HuH-7.5 (cell line): ENCODE measurements at regions not wholly inside any gene's neighbourhood (a gene's known extent, or its start where the extent isn't known, plus 50 kb on each side); places are given as distances from the start of the nearest gene placed in this dataset.
"Not testable (repeated sequence)": the region's sequence is repeated elsewhere in the genome, so short reads cannot be mapped to it uniquely, and the experiment has no call there.

Source experiments
- DNase-seq: peaks from one replicate; pipeline ENCODE4 v3.0.0; 2011; ENCODE audit warnings: low spot score

DNA sequence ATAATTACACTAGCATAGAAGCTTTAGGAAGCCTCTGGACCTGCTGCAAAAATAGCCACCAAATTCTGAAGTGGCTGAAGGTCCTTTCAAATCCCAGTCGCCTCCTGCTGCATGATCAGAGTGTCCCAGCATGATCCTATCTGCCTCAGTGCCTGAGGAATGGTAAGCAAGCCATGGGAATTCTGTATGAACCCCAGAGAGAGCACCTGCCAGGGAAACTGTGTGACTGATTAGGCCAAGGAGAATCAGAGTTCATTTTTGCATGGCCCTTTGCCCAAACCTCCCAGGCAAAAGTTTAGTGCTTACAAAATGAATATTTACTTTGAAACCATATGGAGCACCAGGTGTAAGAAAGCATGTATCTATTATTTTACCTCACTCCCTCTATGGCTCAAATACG is 221.4 kb downstream of the ARL4C start:
- DNase-seq: no peak

DNA sequence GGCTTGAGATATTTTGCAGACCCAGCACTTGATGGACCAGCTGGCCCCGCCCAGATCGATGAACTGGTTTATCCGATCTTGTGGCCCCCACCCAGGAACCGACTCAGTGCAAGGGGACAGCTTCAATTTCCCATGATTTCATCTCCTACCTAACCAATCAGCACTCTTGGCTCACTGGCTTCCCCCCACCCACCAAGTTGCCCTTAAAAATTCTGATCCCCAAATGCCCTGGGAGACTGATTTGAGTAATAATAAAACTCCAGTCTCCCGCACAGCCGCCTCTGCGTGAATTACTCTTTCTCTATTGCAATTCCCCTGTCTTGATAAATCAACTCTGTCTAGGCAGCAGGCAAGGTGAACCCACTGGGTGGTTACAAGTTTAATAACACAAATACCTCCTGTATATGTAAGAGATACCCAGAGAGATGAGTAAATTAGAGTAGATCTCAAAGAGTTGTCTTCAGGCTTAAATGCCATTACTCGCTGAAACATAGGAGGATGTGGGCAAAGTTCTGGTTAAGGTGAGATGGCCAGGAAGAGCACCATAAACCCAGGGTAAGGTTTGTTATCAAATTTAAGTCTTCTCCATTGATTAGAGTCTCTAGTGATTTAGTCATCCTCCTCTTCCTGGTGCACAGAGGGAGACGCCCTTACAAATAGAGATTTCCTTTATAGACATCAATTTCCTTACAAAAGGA is 222.8 kb downstream of the ARL4C start:
- no peak for DNase-seq

DNA sequence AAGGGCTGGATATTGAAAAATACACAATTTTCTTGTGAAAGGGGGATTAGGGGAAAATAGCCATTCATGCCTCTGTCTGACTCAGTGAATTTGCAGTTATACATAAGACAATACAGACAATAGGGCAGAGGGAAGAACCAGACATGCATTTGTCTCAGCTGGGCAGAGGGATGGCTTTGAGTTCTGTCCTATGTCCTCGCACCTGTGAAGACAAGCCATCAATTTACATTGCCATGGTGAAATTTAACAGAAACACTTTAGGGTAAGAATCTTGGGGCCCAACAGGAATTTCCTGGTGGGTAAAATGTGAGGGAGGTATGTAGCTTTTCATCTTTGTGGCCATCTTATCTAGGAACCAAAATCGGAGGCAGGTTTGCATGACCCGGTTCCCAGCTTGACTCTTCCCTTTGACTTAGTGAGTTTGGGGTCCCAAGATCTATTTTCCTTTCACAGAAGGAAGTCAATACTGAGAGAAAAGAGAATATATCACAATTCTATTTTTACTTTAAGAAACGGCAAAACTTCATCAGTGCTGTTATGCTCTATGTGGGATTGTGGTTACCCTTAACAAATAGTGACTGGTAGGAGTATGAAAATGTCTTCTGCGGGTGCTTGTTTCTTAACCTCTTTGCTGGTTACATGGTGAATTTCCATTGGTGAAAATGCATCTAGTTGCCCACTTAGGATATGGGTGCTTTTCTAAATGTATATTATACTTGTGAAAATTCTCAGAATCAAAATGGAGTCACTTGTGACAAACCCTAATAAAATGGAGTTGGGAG is 221.8 kb downstream of the SPP2 start:
- no peak for DNase-seq

- DNase-seq: no peak
These were observed 220.8 kb downstream of the SPP2 start for GRCh38 chr2:234271338-234271737.

DNA sequence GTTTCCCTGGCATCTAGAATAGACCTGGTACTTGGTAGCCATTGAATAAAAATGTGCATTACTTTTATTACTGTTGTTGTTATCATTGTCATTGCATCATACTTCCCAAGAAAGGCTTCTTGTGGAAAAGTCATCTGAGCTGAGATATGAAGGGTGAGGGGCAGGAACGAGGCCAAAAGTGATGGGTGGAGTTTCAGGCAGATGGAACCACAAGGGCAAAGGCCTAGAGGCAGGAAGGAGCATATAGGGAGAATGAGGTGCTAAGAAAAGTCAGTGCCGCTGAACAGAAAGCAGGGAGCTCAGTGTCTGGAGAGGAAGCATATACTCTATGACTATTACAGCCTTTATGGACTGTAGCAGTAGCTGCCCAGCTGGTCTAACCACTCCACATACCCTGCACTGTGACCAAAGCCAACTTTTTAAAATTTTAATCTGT is 219.3 kb downstream of the SPP2 start:
- no peak for DNase-seq

DNA sequence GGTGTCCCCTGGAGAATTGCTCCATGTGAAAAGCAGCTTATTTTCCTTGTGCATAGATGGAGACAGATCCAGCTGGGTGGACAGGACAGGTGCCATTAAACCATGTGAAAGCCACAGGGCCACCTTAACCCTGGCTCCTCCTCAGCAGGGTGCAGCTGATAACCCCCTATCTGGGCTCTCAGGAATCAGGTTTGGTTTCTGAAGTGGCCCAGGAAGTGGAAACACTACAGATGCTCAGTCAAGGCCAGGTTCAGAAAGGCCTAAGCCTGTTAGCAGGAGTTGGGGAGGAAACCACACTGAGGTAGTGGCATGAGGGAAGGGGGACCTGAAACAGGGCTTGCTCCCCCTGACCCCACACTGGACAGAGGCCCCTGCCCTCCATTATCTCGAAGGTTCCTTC is 217.0 kb downstream of the SPP2 start:
- DNase-seq: no peak

DNA sequence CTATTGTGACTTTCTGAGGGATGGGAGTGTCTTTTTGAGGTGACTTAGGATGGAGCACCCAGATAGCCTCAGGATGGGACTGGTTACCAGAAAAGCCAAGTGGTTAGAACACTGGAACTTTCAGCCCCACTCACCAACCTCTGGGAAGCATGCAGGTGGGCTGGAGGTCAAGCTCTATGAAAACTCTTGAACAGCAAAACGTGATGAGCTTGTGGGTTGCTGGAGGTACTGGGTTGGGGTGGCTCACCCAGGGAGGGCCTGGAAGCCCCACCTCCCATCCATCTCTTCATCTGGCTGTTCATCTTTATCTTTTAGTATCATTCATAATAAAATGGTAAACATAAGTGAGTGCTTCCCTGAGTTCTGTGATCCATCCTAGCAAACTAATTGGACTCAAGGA is 216.4 kb downstream of the SPP2 start:
- DNase-seq: no peak

DNA sequence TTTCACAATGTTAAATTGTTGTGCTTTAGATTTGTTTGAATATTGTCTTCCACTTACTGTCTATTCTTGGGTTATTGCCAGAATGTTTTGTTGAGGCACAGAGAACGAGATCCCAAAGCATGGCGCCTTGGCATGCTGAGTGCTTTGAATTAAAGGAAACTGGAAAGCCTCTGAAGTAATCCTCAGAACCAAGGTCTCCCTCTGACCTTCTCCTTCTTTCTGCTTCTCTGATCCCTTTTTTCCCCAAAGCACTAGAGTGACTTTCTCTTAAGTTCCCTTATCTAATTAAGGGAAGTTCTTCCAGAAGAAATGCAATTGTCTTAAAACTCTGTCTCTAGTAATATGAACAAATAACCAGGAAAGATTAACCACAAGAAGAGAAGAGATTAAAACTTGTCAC is 214.7 kb downstream of the SPP2 start:
- DNase-seq: no peak

GRCh38 chr2:234261736-234262135 is 211.2 kb downstream of the SPP2 start:
- no peak for DNase-seq

- DNase-seq: no peak
These were observed 208.9 kb downstream of the SPP2 start for GRCh38 chr2:234259440-234259839.

DNA sequence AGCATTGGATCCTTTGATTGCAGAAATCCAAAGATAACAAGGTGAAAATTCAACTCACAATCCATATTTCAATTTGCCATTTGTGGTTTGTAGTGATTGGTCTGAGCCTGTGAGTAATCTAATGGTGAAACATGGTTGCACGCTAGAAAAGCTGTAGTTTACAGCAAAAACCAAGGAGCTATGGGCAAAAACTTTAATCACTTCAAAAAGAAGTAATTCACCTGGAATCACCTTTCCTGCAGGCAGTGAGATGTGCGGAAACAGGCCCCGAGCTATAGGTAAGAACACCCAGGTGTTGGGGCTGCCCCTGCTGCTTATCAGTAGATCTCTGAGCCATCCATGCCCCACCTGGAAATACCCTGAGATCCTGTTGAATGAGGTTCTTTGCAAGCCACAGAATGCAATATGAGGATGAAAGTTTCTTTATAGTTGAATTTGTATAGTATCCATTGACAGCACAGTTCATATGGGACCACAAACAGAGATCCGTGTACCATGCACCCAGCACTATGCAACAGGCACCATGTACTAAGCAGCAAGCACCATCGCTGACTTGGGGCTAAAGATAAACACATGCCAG is 208.2 kb downstream of the SPP2 start:
- DNase-seq: no peak

DNA sequence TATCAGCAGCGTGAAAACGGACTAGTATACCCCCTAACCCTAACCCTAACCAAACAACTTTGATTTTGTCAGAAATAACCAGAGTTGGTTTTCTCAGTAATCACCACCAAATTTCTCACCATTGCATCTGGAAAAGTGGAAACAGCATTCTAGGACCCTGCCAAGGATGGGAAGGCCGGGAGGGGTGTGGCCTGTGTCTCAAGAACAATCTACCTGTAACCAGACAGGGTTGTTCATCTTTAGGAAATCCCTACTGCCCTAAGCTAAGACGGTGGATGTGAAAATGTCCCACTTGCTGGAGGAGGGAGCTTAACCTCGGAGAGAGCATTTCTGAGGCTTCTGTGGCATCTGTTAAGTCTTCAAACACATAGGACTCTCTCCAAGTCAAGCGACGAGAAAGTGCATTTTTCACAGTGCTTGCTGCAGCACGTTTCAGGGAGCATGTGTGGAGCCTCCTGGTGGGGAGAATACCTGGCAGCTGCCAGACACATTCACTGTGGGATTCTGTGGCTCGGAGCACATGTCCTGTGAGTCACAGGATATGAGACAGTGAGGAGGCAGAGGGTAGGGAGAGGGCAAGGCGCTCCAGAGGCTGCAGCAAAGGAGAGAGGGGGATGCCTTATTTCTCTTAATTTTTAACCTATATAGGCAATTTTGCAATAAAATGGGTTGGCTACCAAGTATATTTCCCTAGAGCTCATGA is 207.5 kb downstream of the SPP2 start:
- DNase-seq: peak; percentile 27

DNA sequence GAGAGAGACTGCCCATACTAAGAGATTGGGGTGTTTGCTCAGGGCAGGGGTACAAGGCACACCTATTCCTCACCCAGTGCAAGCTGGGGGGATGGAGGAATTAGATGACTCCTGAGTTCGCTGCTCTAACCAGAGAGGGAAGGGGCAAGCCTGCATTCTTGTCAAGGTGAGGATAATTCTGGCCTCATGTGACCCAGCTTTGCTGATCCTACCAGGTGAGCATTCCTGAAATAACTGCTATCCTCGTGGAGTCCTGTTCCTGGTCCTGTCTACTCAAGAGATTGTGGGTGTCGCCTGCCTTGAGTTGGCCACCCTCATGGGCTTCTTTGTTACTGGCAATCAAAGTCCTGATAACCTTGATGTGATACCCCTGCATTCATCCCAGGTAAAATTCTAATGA is 206.0 kb downstream of the SPP2 start:
- no peak for DNase-seq

DNA sequence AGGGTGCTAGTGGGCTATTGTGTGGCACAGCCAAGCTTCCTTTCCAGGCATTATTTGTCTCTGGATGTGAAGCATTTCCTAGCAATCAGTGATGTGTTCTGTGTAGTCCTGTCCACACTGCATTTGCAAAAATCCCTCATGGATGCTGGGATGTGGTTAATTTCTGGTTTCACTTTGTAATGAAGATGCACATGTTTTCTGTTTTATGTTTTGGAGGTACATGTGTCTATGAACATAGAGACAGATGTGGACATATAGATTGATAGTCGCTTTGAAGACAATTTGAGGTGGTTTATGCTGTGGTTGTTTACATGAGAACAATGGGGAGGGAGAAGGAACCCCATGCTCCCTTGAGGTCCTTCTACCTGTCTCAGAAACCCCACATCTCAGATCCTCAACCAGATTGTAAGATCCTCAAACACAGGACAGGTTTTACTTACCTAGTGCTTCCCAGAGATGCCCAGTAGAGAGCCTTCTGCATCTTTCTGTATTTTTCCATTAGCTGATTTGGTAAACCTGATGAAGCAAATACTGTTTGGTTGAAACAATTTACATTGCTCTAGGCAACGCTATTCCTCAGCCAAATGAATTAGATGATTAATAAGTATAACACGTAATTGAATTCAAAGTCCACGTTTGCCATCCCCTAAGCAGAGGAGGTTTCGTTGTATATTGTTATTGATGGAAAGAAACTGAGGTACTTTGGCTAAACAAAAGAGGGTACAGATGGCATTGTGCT is 204.4 kb downstream of the SPP2 start:
- DNase-seq: no peak

DNA sequence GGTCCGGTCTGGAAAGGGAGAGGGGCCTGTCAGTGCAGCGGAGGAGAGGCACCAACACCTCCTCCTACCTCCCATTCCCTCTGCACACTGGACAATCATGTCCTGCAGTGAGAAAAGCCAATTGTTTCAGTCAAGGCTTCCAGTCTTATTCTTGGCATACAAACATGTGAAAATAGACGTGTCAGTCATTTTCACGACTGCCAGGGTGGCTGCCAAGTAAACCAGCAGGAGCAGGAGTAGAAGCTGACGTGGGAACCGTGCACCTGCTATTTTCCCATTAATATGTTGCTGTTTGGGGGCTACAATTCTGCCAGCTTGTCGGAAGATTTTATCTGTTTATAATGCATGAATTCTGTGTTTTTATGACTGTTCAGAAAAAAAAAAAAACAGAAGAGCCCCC is 202.3 kb downstream of the SPP2 start:
- no peak for DNase-seq

DNA sequence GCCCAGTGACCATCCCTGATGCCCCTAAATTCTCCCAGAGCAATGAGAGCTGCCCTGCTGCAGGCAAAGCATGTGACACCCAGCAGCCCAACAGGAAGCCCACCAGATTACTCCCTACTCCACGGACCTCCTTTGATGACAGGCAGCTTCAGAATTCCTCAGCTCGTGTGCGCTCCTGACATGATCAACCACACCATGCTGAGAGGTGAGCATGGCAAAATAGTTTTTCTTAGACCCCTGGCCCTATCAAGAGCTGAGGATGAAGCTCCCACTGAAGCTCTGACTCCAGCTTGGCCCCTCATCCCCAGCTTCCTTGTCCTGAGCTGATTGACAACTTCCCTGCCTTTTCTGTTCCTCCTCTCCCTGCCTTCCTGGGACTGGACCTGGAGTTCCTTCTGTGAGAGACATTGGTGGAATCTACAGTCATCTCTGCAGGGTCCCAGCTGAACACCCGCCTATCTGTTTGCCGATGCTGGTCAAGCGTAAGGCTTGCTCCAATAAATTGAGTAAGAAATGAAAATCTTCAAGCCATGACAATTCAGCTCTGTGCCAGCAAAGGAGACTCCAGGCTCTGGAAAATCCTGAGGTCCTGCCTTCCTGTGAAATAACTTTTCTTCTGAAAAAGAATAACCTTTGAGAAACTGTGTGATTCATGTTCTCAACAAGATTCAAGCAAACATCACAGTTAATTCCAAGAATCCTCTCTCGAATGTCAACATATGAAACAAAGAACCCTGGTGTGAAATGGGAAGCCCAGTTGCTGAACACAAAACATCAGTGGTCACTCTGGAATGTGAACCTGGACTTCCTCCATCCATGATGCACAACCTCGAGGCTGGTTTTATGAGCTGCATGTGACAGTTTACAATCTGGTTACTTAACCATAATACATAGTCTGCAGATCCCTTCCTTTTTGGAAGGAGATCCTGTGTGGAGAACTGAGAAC is 201.1 kb downstream of the SPP2 start:
- no peak for DNase-seq

DNA sequence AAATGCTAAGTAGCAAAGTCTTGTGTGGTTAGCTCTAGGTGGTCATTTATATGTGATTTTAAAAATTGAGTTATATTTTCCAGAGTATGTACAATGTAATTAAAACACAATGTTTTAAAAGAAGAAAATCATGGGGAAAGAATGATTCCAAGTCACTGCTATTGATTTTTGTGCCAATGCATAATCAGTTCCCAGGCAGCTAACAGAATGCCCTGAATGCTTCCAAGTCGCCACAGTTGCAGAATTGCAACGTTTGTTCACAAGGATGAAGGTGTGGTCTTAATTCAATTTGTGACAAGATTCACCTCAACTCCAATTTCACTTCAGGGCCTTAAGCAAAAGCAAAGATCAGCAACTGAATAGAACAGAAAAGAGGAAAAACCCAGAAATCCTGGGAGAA is 200.4 kb downstream of the SPP2 start:
- DNase-seq: no peak

- no peak for DNase-seq
These were observed 199.4 kb downstream of the SPP2 start for GRCh38 chr2:234249873-234250272.

GRCh38 chr2:234249034-234249735 is 198.7 kb downstream of the SPP2 start:
- no peak for DNase-seq

DNA sequence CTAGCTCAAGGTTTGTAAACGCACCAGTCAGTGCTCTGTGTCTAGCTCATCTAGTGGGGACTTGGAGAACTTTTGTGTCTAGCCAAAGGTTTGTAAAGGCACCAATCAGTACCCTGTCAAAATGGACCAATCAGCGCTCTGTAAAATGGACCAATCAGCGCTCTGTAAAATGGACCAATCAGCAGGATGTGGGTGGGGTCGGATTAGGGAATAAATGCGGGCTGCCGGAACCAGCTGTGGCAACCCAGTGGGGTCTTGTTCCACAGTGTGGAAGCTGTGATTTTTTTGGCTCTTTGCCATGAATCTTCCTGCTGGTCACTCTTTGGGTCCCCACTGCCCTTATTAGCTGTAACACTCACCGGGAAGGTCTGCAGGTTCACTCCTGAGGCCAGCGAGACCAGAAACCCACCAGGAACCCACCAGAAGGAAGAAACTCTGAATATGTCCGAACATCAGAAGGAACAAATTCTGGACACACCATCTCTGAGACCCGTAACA is 197.8 kb downstream of the SPP2 start:
- not testable (repeated sequence) for DNase-seq
